HG02759 (cell line): ENCODE measurements at regions not wholly inside any gene's neighbourhood (a gene's known extent, or its start where the extent isn't known, plus 50 kb on each side); places are given as distances from the start of the nearest gene placed in this dataset.

Source experiments
- ATAC-seq: cut with Tn5 transposase; IDR thresholded peaks from one replicate; pipeline ENCODE4 v1.9.1; 2021; ENCODE audit warnings: mild to moderate bottlenecking, moderate library complexity; ENCODE audit not compliant: unreplicated experiment

GRCh38 chr6:164581563-164581962 is 727.8 kb downstream of the C6orf118 start:
- no peak for ATAC-seq

- ATAC-seq: no peak
Observed at GRCh38 chr6:164579035-164579434, 730.4 kb downstream of the C6orf118 start.

GRCh38 chr6:164578616-164579015 is 730.8 kb downstream of the C6orf118 start:
- ATAC-seq: no peak

GRCh38 chr6:164570801-164571200 is 738.6 kb downstream of the C6orf118 start:
- ATAC-seq: no peak

GRCh38 chr6:164569509-164569908 is 739.9 kb downstream of the C6orf118 start:
- ATAC-seq: no peak

- no peak for ATAC-seq
Observed at GRCh38 chr6:164563924-164564323, 745.5 kb downstream of the C6orf118 start.

GRCh38 chr6:164561656-164562055 is 747.7 kb downstream of the C6orf118 start:
- ATAC-seq: no peak

GRCh38 chr6:164554700-164555476 is 754.5 kb downstream of the C6orf118 start:
- no peak for ATAC-seq

GRCh38 chr6:164554226-164554625 is 755.2 kb downstream of the C6orf118 start:
- no peak for ATAC-seq

GRCh38 chr6:164551706-164552105 is 757.7 kb downstream of the C6orf118 start:
- ATAC-seq: no peak

- no peak for ATAC-seq
Observed at GRCh38 chr6:164547076-164547475, 762.3 kb downstream of the C6orf118 start.

- ATAC-seq: no peak
Observed at GRCh38 chr6:164546263-164546662, 763.1 kb downstream of the C6orf118 start.

- no peak for ATAC-seq
Observed at GRCh38 chr6:164534070-164534766, 775.2 kb downstream of the C6orf118 start.

- ATAC-seq: no peak
Observed at GRCh38 chr6:164533045-164533362, 776.4 kb downstream of the C6orf118 start.

- ATAC-seq: no peak
Observed at GRCh38 chr6:164532198-164533044, 777.0 kb downstream of the C6orf118 start.

GRCh38 chr6:164531736-164532135 is 777.7 kb downstream of the C6orf118 start:
- no peak for ATAC-seq

GRCh38 chr6:164528539-164528938 is 780.9 kb downstream of the C6orf118 start:
- ATAC-seq: no peak

- no peak for ATAC-seq
Observed at GRCh38 chr6:164523087-164523654, 786.2 kb downstream of the C6orf118 start.

GRCh38 chr6:164520916-164521315 is 788.5 kb downstream of the C6orf118 start:
- no peak for ATAC-seq

GRCh38 chr6:164507206-164507940 is 802.0 kb downstream of the C6orf118 start:
- peak; percentile 70 for ATAC-seq

GRCh38 chr6:164505425-164505824 is 804.0 kb downstream of the C6orf118 start:
- no peak for ATAC-seq
